ENCODE measurements at regions not wholly inside any gene's neighbourhood (a gene's known extent, or its start where the extent isn't known, plus 50 kb on each side); places are given as distances from the start of the nearest gene placed in this dataset.

DNA sequence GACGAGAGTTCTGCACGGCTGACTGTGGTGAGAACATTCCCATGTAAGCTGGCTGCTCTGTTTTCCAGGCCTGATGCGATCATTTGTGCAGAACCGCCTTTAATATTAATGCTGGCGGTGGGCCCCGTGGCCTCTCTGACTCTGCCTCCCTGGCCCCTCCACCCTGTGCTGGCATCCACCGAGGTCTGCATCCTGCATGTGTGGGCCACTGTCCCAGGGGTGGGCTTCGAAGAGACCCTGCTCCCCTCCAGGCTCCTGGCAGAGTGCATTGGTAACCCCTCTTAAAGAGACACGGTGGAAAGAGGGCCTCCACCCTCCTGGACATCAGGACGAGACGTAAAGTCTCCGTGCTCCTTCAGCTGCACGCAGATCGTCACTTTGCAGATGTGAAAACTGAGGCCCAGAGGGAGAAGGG, 67.3 kb upstream of the FAM20C start:
- H3K27me3 ChIP-seq (replicated peaks; ENCODE audit: insufficient read depth, low read depth, low read length, poor library complexity) = no peaks in the 10 kb centered on the region
- POLR2A ChIA-PET (ENCODE audit: low non-redundant PET) = no interaction called here
- no peak for DNase-seq (ENCODE audit: low spot score)
- TF ChIP-seq EZH2 (IDR thresholded peaks at IDR 0.05; ENCODE audit: borderline replicate concordance, low read depth, low read length, poor library complexity, severe bottlenecking) = no peak
- TF ChIP-seq, protein P1, sequence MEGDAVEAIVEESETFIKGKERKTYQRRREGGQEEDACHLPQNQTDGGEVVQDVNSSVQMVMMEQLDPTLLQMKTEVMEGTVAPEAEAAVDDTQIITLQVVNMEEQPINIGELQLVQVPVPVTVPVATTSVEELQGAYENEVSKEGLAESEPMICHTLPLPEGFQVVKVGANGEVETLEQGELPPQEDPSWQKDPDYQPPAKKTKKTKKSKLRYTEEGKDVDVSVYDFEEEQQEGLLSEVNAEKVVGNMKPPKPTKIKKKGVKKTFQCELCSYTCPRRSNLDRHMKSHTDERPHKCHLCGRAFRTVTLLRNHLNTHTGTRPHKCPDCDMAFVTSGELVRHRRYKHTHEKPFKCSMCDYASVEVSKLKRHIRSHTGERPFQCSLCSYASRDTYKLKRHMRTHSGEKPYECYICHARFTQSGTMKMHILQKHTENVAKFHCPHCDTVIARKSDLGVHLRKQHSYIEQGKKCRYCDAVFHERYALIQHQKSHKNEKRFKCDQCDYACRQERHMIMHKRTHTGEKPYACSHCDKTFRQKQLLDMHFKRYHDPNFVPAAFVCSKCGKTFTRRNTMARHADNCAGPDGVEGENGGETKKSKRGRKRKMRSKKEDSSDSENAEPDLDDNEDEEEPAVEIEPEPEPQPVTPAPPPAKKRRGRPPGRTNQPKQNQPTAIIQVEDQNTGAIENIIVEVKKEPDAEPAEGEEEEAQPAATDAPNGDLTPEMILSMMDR (conservative IDR thresholded peaks at IDR 0.05; ENCODE audit: low read depth, low read length) = no peak
- no peak overlapping the region for H3K4me3 ChIP-seq (ENCODE audit: low read depth, low read length, poor library complexity, severe bottlenecking)
- H3K9me3 ChIP-seq (ENCODE audit: low read depth, low read length, poor library complexity, severe bottlenecking) = no peaks in the 10 kb centered on the region
- H3K36me3 ChIP-seq (ENCODE audit: insufficient read depth, low read length, poor library complexity, severe bottlenecking) = no peaks in the 10 kb centered on the region
- CTCF ChIA-PET = no interaction called here
- H3K27ac ChIP-seq (ENCODE audit: low read depth, low read length, poor library complexity, severe bottlenecking) = no peak overlapping the region
- intact Hi-C loops (cut with micrococcal nuclease; ENCODE audit: unreplicated experiment) = no loop called here
- peaks cover 2% of the 10 kb centered on the region for H3K4me1 ChIP-seq (ENCODE audit: insufficient read depth, low read length, poor library complexity, severe bottlenecking)
- no TSS peak for BruUV-seq (replicated peaks)

DNA sequence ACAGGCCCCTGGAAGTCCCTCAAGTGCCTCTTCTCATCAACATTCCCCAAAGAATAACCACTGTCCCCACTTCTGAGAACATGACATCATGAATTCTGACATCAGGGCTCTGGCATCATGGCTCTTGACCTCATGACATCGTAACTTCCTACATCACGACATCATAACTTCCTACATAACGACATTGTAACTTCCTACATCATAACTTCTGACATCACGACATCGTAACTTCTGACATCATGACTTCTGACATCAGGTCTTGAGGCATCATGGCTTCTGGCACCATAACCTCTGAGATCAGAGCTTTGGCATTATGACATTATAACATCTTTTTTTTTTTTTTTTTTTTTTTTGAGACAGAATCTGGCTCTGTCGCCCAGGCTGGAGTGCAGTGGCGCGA, 66.7 kb upstream of the FAM20C start:
- no peak overlapping the region for H3K4me3 ChIP-seq (ENCODE audit: low read depth, low read length, poor library complexity, severe bottlenecking)
- H3K36me3 ChIP-seq (ENCODE audit: insufficient read depth, low read length, poor library complexity, severe bottlenecking) = no peaks in the 10 kb centered on the region
- no peaks in the 10 kb centered on the region for H3K4me1 ChIP-seq (ENCODE audit: insufficient read depth, low read length, poor library complexity, severe bottlenecking)
- ChIA-PET CTCF (no interaction called here), POLR2A (ENCODE audit: low non-redundant PET) (no interaction called here)
- no peak overlapping the region for H3K27ac ChIP-seq (ENCODE audit: low read depth, low read length, poor library complexity, severe bottlenecking)
- H3K9me3 ChIP-seq (ENCODE audit: low read depth, low read length, poor library complexity, severe bottlenecking) = no peaks in the 10 kb centered on the region
- H3K27me3 ChIP-seq (replicated peaks; ENCODE audit: insufficient read depth, low read depth, low read length, poor library complexity) = no peaks in the 10 kb centered on the region
- intact Hi-C loops (cut with micrococcal nuclease; ENCODE audit: unreplicated experiment) = no loop called here
- no TSS peak for BruUV-seq (replicated peaks)
- no peak for TF ChIP-seq EZH2 (IDR thresholded peaks at IDR 0.05; ENCODE audit: borderline replicate concordance, low read depth, low read length, poor library complexity, severe bottlenecking)
- TF ChIP-seq, protein P1 (conservative IDR thresholded peaks at IDR 0.05; ENCODE audit: low read depth, low read length) = no peak
- DNase-seq (ENCODE audit: low spot score) = peak; percentile 15

DNA sequence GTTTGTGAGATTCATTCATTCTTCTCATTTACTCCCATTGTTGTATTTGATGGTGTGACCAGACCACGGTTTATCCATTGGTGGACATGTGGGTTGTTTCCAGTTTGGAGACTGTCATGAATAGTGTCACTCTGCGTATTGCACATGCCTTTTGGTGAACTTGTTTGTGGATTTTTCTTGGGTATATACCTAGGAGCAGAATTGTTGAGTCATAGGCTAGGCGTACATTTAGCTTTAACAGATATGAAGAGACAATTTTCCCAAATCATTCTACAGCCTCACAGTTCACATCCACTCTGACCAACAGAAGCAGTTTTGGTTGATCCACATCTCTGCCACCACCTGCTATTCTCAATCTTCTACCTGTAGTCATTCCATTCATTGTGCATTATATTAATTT, 66.0 kb upstream of the FAM20C start:
- H3K4me3 ChIP-seq (ENCODE audit: low read depth, low read length, poor library complexity, severe bottlenecking) = no peak overlapping the region
- POLR2A ChIA-PET (ENCODE audit: low non-redundant PET) = no interaction called here
- no peak for DNase-seq (ENCODE audit: low spot score)
- H3K9me3 ChIP-seq (ENCODE audit: low read depth, low read length, poor library complexity, severe bottlenecking) = no peaks in the 10 kb centered on the region
- H3K27ac ChIP-seq (ENCODE audit: low read depth, low read length, poor library complexity, severe bottlenecking) = no peak overlapping the region
- TF ChIP-seq, protein P1 (conservative IDR thresholded peaks at IDR 0.05; ENCODE audit: low read depth, low read length) = no peak
- TF ChIP-seq EZH2 (IDR thresholded peaks at IDR 0.05; ENCODE audit: borderline replicate concordance, low read depth, low read length, poor library complexity, severe bottlenecking) = no peak
- intact Hi-C loops (cut with micrococcal nuclease; ENCODE audit: unreplicated experiment) = no loop called here
- no peaks in the 10 kb centered on the region for H3K27me3 ChIP-seq (replicated peaks; ENCODE audit: insufficient read depth, low read depth, low read length, poor library complexity)
- BruUV-seq (replicated peaks) = no TSS peak
- CTCF ChIA-PET = no interaction called here
- no peaks in the 10 kb centered on the region for H3K4me1 ChIP-seq (ENCODE audit: insufficient read depth, low read length, poor library complexity, severe bottlenecking)
- H3K36me3 ChIP-seq (ENCODE audit: insufficient read depth, low read length, poor library complexity, severe bottlenecking) = no peaks in the 10 kb centered on the region

All from A673 (cell line).